NCI-H2081 treated with DMSO at 0.1 percent for 48 hours (cell line): ENCODE measurements at regions not wholly inside any gene's neighbourhood (a gene's known extent, or its start where the extent isn't known, plus 50 kb on each side); places are given as distances from the start of the nearest gene placed in this dataset.

Experiments used
- DNase-seq: peaks from one replicate; lab custom pipeline; 2025; lab: John Stamatoyannopoulos, UW

GRCh38 chr2:106629981-106630380 is 142.8 kb downstream of the CD8B2 start:
- no peak for DNase-seq

- no peak for DNase-seq
These were observed 144.1 kb downstream of the CD8B2 start for GRCh38 chr2:106631281-106631680.

GRCh38 chr2:106638043-106638442 is 150.9 kb downstream of the CD8B2 start:
- DNase-seq, result peak; percentile 4

DNA sequence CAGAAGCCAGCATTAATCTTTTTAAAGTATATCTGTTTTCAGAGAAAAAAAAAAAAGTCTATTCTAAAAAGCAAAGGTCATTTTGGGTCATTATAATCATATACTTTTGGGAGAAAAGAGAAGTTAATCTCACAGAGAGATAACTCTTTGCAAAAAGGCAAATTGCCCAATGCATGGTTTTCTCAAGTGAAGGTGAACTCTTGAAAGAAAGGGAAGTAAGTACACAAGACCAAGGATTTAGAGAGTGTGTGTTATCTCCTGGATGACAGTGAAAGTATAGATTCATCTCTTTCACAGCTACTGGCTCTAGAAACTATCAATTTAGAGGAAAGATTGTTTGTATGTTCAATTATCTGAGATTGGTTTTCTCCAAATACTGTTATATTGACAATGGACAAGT is 151.4 kb downstream of the CD8B2 start:
- DNase-seq, result no peak

DNA sequence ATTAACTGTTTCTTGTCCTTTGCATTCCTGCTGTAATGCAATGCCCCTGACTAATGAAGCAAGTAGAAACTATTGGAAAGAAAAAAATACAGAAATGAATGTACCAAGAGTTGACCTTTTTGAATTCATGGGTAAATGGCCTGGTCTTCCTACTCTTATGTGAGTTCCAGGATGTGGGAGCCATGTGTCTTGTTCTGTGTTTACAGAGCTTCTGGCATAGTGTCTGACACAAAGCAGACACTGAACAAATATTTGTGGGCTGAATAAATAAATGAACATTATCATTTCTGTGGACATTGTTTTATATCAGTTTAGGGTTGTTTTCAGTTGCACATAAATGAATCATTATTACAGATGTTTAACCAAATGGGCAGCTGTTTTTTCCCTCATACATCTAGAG is 155.5 kb downstream of the CD8B2 start:
- DNase-seq, result no peak

DNA sequence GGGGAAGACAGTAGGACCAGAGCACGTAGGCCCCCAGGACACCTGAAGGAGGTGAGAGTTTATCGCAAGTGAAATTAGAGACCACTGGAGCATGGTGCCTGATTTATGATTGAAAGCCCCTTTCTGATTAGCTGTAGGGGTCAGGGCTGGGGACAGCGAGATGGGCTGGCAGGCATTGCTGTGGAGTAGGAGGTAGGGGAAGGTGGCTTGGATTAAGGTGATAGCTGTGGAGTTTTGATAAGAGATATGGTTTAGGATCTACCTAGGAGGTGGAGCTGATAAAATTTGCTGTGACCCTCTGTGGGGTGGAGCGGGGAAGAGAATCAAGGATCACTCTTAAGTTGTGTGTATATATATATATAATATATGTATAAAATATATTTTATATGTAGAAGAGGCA is 157.5 kb downstream of the CD8B2 start:
- DNase-seq, result no peak

DNA sequence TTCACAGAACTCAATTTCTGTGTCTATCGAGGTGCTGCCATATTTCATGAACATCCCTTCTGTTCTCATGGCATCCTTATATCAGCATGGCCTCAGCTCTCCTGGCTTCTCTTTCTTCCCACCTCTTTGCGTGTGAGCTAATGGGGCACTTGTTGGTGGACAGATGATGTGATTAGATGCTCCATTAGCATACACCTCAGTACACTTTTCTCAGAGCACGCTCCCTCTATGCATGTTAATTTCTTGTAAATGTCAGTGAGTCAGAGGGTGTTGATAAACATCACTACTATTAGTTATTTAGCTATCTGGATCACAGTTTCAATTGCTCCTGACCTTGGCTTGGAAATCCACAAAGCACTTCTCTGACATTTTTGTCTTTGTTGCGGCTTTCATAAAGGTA is 159.4 kb downstream of the CD8B2 start:
- DNase-seq, result no peak

GRCh38 chr2:106649306-106649705 is 162.1 kb downstream of the CD8B2 start:
- no peak for DNase-seq

DNA sequence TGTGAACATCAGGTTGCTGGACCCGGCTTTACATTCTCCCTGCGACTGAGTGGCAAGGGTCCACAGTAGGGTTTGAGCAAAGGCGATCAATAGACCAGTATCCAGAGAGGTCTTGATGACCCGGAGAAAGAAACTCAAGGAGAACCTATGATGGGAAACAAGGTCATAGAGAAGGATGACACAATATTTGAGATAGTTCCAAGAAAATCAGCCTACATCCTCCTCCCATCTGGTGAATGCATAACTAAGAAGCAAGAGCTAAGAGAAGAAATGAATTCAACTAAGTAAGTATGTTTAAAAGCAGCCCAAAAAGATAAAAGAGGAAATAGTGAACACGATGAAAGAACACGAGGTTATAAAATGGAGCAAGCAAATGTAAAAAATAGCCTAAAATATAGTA is 166.3 kb downstream of the CD8B2 start:
- no peak for DNase-seq

GRCh38 chr2:106658616-106659015 is 171.5 kb downstream of the CD8B2 start:
- no peak for DNase-seq

GRCh38 chr2:106664669-106665068 is 177.5 kb downstream of the CD8B2 start:
- DNase-seq, result no peak

GRCh38 chr2:106667478-106668070 is 180.4 kb downstream of the CD8B2 start:
- no peak for DNase-seq

- DNase-seq, result no peak
These were observed 198.2 kb downstream of the CD8B2 start for GRCh38 chr2:106685180-106685897.

- DNase-seq, result no peak
These were observed 199.2 kb downstream of the ST6GAL2 start for GRCh38 chr2:106686814-106687213.

DNA sequence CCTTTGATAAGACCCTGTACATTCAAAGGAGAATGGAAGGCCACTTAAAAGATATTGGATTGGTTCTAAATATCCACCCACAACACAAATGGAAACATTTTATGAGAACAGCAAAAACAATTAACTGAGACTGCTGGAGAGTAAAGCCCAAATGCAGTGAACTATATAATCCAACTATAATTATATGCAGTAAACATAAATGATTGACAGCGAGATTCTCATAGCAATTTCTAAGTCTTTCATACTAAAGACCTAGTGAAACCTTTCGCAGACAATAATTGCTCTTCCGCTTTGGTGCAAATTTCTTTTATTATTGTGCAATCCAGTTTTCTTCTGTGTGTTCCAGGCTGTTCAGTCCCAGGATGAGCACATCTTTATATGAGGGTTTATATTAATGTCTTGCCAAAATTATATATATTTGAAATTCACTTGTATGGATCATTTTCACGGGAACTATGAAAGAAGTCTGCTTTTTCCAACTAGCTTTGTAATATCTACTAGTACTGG is 190.9 kb downstream of the ST6GAL2 start:
- no peak for DNase-seq

GRCh38 chr2:106695919-106696318 is 190.0 kb downstream of the ST6GAL2 start:
- no peak for DNase-seq

DNA sequence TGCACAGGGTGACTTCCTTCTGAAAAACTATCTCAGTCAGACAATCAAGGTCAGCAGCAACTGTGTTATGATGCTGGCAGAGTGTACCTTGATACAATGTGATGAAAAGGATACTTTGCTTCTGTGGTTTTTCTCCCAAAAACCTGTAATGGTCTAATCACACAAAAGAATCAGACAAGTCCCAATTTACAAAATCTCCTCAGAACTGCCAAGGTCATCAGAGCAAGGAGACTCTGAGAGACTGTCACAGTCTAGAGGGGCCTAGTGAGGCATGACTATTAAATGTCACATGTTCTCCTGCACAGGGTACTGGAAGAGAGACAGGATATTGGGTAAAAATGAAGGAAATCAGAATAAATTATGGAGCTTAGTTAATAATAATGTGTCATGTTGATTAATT is 185.4 kb downstream of the ST6GAL2 start:
- no peak for DNase-seq

DNA sequence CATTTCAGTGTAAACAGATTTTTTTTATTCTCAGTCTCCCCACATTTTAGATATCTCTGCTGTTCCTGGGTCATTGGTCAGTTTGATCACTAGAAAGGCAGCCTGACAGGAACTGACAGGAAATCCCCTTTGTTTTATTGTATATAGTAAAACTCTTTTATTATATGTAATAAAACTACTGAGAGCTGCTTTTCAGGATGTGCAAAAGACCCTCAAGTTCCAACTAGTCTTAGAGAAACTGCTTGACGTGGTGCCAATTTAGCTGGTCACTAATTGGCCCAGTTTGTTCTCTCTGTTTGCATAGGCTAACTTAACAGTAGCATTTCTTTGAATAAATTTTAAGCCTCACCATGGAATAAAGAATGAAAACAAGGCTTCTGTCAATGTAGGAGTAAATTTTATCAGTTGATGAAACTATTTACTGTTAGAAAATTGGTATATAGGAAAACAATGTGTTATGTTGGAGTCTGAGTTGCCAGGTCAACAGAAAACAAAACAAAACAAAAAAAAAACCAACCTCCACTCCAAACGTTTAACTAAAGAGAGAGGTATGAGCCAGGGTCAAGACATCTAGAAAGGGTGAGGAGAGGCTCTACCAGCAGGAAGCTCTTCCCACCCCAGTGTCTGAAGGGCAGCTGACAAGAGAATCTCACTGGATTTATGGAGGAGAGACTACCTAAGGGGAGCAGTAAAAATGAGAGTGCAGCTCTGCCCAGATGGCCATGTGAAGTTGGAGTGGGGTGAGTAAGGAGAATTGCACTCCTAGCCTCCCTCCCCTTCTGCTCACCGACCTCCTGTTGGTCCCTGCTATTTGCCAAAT is 184.6 kb downstream of the ST6GAL2 start:
- no peak for DNase-seq

DNA sequence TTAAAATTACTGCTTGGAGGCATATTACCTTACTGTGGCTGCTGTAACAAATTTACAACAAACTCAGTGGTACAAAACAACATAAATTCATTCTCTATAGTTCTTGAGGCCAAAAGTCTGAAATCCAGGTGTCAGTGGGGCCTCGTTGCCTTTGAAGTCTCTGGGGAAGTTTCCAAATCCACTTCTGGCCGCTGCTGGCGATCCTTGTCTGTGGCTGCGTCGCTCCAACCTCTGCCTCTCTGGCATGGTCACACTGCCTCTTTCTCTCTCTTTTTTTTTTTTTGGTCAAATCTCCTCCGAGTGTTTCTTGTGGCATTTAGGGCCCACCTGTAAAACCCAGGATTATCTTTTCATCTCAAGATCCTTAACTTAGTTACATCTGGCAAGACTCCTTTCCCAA is 182.8 kb downstream of the ST6GAL2 start:
- no peak for DNase-seq

GRCh38 chr2:106704798-106705197 is 181.2 kb downstream of the ST6GAL2 start:
- DNase-seq, result no peak

GRCh38 chr2:106705877-106706276 is 180.1 kb downstream of the ST6GAL2 start:
- no peak for DNase-seq

- DNase-seq, result no peak
These were observed 179.7 kb downstream of the ST6GAL2 start for GRCh38 chr2:106706283-106706682.

- no peak for DNase-seq
These were observed 177.8 kb downstream of the ST6GAL2 start for GRCh38 chr2:106708209-106708608.
